GM23248 (cell line): ENCODE measurements at regions not wholly inside any gene's neighbourhood (a gene's known extent, or its start where the extent isn't known, plus 50 kb on each side); places are given as distances from the start of the nearest gene placed in this dataset.

Experiments used
- DNase-seq: peaks from one replicate; pipeline ENCODE4 v3.0.0-alpha.2; 2015
- H2AFZ ChIP-seq: fragments of 200-600 bp; sonication (generic); 2 replicates; pipeline ENCODE4 v1.6.1; 2016; ENCODE audit warnings: antibody characterized with exemption
- H3F3A ChIP-seq: fragments of 200-600 bp; sonication (generic); 2 replicates; pipeline ENCODE4 v1.6.1; 2016; ENCODE audit warnings: mild to moderate bottlenecking, antibody characterized with exemption, mixed run types; ENCODE audit not compliant: insufficient read depth
- H3K27ac ChIP-seq: fragments of 200-600 bp; sonication (generic); 2 replicates; pipeline ENCODE4 v1.5.1; 2016; ENCODE audit warnings: mild to moderate bottlenecking
- H3K27me3 ChIP-seq: fragments of 200-600 bp; sonication (generic); replicated peaks from 2 replicates; pipeline ENCODE4 v1.6.1; 2016; ENCODE audit warnings: mild to moderate bottlenecking; ENCODE audit not compliant: insufficient read depth
- H3K36me3 ChIP-seq: fragments of 200-600 bp; sonication (generic); 2 replicates; pipeline ENCODE4 v1.6.1; 2016; ENCODE audit warnings: low read depth, mild to moderate bottlenecking
- H3K4me1 ChIP-seq: fragments of 200-600 bp; sonication (generic); 2 replicates; pipeline ENCODE4 v1.6.1; 2016; ENCODE audit warnings: mild to moderate bottlenecking; ENCODE audit not compliant: insufficient read depth
- H3K4me2 ChIP-seq: fragments of 200-600 bp; sonication (generic); one replicate; pipeline ENCODE4 v1.6.1; 2016; ENCODE audit warnings: mild to moderate bottlenecking; ENCODE audit not compliant: unreplicated experiment
- H3K4me3 ChIP-seq: fragments of 200-600 bp; sonication (generic); 2 replicates; pipeline ENCODE4 v1.5.1; 2016; ENCODE audit warnings: mild to moderate bottlenecking
- H3K79me2 ChIP-seq: fragments of 200-600 bp; sonication (generic); 2 replicates; pipeline ENCODE4 v1.6.1; 2016; ENCODE audit warnings: mild to moderate bottlenecking; ENCODE audit not compliant: insufficient read depth
- H3K9ac ChIP-seq: fragments of 200-600 bp; sonication (generic); 2 replicates; pipeline ENCODE4 v1.6.1; 2016; ENCODE audit warnings: mild to moderate bottlenecking
- H3K9me2 ChIP-seq: fragments of 200-600 bp; sonication (generic); 2 replicates; pipeline ENCODE4 v1.6.1; 2016; ENCODE audit warnings: mixed run types, mild to moderate bottlenecking, moderate library complexity; ENCODE audit not compliant: insufficient read depth
- H3K9me3 ChIP-seq: fragments of 200-600 bp; sonication (generic); one replicate; pipeline ENCODE4 v1.6.1; 2017; ENCODE audit warnings: low read depth
- H4K20me1 ChIP-seq: fragments of 200-600 bp; sonication (generic); 2 replicates; pipeline ENCODE4 v1.6.0; 2016; ENCODE audit not compliant: insufficient read depth
- EZH2 ChIP-seq: fragments of 200-600 bp; sonication (generic); IDR thresholded peaks from 2 replicates; pipeline ENCODE4 v1.6.1; 2018; ENCODE audit warnings: antibody characterized with exemption, mild to moderate bottlenecking; ENCODE audit not compliant: insufficient read depth, poor library complexity, severe bottlenecking
- EZH2phosphoT487 ChIP-seq: fragments of 200-600 bp; sonication (generic); IDR thresholded peaks from 2 replicates; pipeline ENCODE4 v1.6.1; 2018; ENCODE audit warnings: antibody characterized with exemption, moderate library complexity, mild to moderate bottlenecking, low read depth; ENCODE audit not compliant: insufficient read depth
- WGBS, 2 experiments: methylation state at CpG; one replicate each; pipeline ENCODE4 v1.1.6; 2015 to 2017; ENCODE audit warnings: low lambda C conversion rate in 2 of 2, low coverage in 1 of 2; ENCODE audit errors: missing lambda C conversion rate in 2 of 2; 5-methylcytosine and 5-hydroxymethylcytosine counted together
- in situ Hi-C: fragments of 300-500 bp; cut with MboI; formaldehyde crosslinking; loops from 2 replicates; pipeline ENCODE4 v1.15.0; 2020

- 70 to 74% methylated on average over 8 of the region's 8 CpGs for WGBS, 2 experiments
- no peaks in the 10 kb centered on the region for H3K27me3 ChIP-seq
- no peaks in the 10 kb centered on the region for H3K9me3 ChIP-seq
- H2AFZ ChIP-seq = no peak overlapping the region
- H3K79me2 ChIP-seq = no peaks in the 10 kb centered on the region
- no peaks in the 10 kb centered on the region for H3K36me3 ChIP-seq
- in situ Hi-C loops = no loop called here
- no peak overlapping the region for H3K4me3 ChIP-seq
- H4K20me1 ChIP-seq = no peaks in the 10 kb centered on the region
- no peak for TF ChIP-seq EZH2phosphoT487
- TF ChIP-seq EZH2 = no peak
- H3K9me2 ChIP-seq = no peaks in the 10 kb centered on the region
- no peak overlapping the region for H3K27ac ChIP-seq
- peaks cover 16% of the 10 kb centered on the region for H3K4me1 ChIP-seq
- DNase-seq = no peak
- no peak overlapping the region for H3K4me2 ChIP-seq
- no peak overlapping the region for H3K9ac ChIP-seq
- H3F3A ChIP-seq = peaks cover 8% of the 10 kb centered on the region; the same call in 1 of the 2 replicates
These were observed 521.0 kb upstream of the ATP2B1 start for GRCh38 chr12:90229407-90230170.

- no peaks in the 10 kb centered on the region for H3F3A ChIP-seq
- no peak overlapping the region for H2AFZ ChIP-seq
- DNase-seq = peak; percentile 17
- H3K27ac ChIP-seq = no peak overlapping the region
- H3K9ac ChIP-seq = no peak overlapping the region
- no peaks in the 10 kb centered on the region for H3K79me2 ChIP-seq
- no peaks in the 10 kb centered on the region for H3K9me3 ChIP-seq
- no peak for TF ChIP-seq EZH2
- no peak for TF ChIP-seq EZH2phosphoT487
- no peaks in the 10 kb centered on the region for H3K27me3 ChIP-seq
- no peaks in the 10 kb centered on the region for H3K9me2 ChIP-seq
- H3K36me3 ChIP-seq = no peaks in the 10 kb centered on the region
- no peaks in the 10 kb centered on the region for H4K20me1 ChIP-seq
- H3K4me2 ChIP-seq = no peak overlapping the region
- in situ Hi-C loops = no loop called here
- no peaks in the 10 kb centered on the region for H3K4me1 ChIP-seq
- H3K4me3 ChIP-seq = no peak overlapping the region
These were observed 517.6 kb upstream of the ATP2B1 start for GRCh38 chr12:90226211-90226610.

GRCh38 chr12:90216815-90217214 is 508.2 kb upstream of the ATP2B1 start:
- Histone ChIP-seq H3K4me3 (no peak overlapping the region), H3K27ac (no peak overlapping the region), H3K9me3 (no peaks in the 10 kb centered on the region), H4K20me1 (no peaks in the 10 kb centered on the region), H2AFZ (no peak overlapping the region), H3K4me1 (no peaks in the 10 kb centered on the region), H3K79me2 (no peaks in the 10 kb centered on the region), H3K9ac (no peak overlapping the region), H3K27me3 (no peaks in the 10 kb centered on the region), H3K36me3 (no peaks in the 10 kb centered on the region), H3K4me2 (no peak overlapping the region), H3K9me2 (no peaks in the 10 kb centered on the region), H3F3A (no peaks in the 10 kb centered on the region)
- TF ChIP-seq EZH2phosphoT487 = no peak
- no peak for TF ChIP-seq EZH2
- peak; percentile 30 for DNase-seq
- 49 to 72% methylated on average over 1 of the region's 1 CpG for WGBS, 2 experiments
- in situ Hi-C loops = no loop called here

GRCh38 chr12:90216020-90216552 is 507.4 kb upstream of the ATP2B1 start:
- Histone ChIP-seq H2AFZ (no peak overlapping the region), H4K20me1 (no peaks in the 10 kb centered on the region), H3F3A (peaks cover 5% of the 10 kb centered on the region), H3K4me3 (no peak overlapping the region), H3K9ac (no peak overlapping the region), H3K27me3 (no peaks in the 10 kb centered on the region), H3K9me3 (no peaks in the 10 kb centered on the region), H3K4me1 (peaks cover 4% of the 10 kb centered on the region; the same call in 1 of the 2 replicates), H3K79me2 (no peaks in the 10 kb centered on the region), H3K27ac (no peak overlapping the region), H3K9me2 (no peaks in the 10 kb centered on the region), H3K36me3 (no peaks in the 10 kb centered on the region), H3K4me2 (no peak overlapping the region)
- WGBS, 2 experiments = 67 to 86% methylated on average over 3 of the region's 3 CpGs
- DNase-seq = no peak
- TF ChIP-seq EZH2phosphoT487 (no peak), EZH2 (no peak)
- in situ Hi-C loops = no loop called here
